GM12873 (cell line): ENCODE measurements at regions not wholly inside any gene's neighbourhood (a gene's known extent, or its start where the extent isn't known, plus 50 kb on each side); places are given as distances from the start of the nearest gene placed in this dataset.

ENCODE experiments used
- TF ChIP-seq, protein P1 (sequence below): IDR thresholded peaks from 2 replicates; pipeline ENCODE4 v1.5.1; 2012; ENCODE audit warnings: low read depth, mild to moderate bottlenecking, moderate library complexity, low read length, control low read depth; ENCODE audit not compliant: insufficient read depth; ENCODE audit errors: missing control alignments

- TF ChIP-seq, protein P1, sequence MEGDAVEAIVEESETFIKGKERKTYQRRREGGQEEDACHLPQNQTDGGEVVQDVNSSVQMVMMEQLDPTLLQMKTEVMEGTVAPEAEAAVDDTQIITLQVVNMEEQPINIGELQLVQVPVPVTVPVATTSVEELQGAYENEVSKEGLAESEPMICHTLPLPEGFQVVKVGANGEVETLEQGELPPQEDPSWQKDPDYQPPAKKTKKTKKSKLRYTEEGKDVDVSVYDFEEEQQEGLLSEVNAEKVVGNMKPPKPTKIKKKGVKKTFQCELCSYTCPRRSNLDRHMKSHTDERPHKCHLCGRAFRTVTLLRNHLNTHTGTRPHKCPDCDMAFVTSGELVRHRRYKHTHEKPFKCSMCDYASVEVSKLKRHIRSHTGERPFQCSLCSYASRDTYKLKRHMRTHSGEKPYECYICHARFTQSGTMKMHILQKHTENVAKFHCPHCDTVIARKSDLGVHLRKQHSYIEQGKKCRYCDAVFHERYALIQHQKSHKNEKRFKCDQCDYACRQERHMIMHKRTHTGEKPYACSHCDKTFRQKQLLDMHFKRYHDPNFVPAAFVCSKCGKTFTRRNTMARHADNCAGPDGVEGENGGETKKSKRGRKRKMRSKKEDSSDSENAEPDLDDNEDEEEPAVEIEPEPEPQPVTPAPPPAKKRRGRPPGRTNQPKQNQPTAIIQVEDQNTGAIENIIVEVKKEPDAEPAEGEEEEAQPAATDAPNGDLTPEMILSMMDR = no peak
These were observed 104.9 kb upstream of the CDH10 start for GRCh38 chr5:24749701-24750100.

GRCh38 chr5:24747327-24747726 lies 102.5 kb upstream of the CDH10 start:
- TF ChIP-seq, protein P1 = no peak

- TF ChIP-seq, protein P1 = no peak
These were observed 97.6 kb upstream of the CDH10 start for GRCh38 chr5:24742334-24742733.

- TF ChIP-seq, protein P1 = no peak
These were observed 92.4 kb upstream of the CDH10 start for GRCh38 chr5:24737163-24737562.

GRCh38 chr5:24735284-24735683 lies 90.5 kb upstream of the CDH10 start:
- TF ChIP-seq, protein P1 = no peak

- TF ChIP-seq, protein P1 = no peak
These were observed 87.4 kb upstream of the CDH10 start for GRCh38 chr5:24732184-24732583.

GRCh38 chr5:24720743-24721142 lies 76.0 kb upstream of the CDH10 start:
- TF ChIP-seq, protein P1 = no peak
